ENCODE measurements at regions not wholly inside any gene's neighbourhood (a gene's known extent, or its start where the extent isn't known, plus 50 kb on each side); places are given as distances from the start of the nearest gene placed in this dataset.
A peak's percentile ranks its signal among the peaks of the same experiment; 100 is the strongest.

DNA sequence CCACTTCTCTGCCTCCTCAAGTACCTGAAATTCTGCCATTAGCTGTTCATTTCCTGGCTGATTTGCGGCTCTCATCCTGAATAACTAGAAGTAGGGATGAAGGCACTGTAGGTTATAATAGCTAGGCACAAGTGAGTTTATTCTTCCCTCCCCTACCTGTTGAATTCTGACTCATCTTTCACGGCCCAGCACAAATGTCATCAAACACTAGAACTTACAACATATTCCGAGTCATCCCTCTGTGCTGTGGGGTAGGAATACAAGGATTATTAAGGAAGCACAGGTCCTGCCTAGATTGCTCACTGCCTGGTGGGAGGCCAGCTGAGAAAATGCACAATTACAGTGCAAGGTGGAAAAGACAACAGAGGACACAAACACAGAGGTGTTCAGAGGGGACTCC is 103.7 kb upstream of the ASIC2 start (continued):
- TF ChIP-seq, protein P1, sequence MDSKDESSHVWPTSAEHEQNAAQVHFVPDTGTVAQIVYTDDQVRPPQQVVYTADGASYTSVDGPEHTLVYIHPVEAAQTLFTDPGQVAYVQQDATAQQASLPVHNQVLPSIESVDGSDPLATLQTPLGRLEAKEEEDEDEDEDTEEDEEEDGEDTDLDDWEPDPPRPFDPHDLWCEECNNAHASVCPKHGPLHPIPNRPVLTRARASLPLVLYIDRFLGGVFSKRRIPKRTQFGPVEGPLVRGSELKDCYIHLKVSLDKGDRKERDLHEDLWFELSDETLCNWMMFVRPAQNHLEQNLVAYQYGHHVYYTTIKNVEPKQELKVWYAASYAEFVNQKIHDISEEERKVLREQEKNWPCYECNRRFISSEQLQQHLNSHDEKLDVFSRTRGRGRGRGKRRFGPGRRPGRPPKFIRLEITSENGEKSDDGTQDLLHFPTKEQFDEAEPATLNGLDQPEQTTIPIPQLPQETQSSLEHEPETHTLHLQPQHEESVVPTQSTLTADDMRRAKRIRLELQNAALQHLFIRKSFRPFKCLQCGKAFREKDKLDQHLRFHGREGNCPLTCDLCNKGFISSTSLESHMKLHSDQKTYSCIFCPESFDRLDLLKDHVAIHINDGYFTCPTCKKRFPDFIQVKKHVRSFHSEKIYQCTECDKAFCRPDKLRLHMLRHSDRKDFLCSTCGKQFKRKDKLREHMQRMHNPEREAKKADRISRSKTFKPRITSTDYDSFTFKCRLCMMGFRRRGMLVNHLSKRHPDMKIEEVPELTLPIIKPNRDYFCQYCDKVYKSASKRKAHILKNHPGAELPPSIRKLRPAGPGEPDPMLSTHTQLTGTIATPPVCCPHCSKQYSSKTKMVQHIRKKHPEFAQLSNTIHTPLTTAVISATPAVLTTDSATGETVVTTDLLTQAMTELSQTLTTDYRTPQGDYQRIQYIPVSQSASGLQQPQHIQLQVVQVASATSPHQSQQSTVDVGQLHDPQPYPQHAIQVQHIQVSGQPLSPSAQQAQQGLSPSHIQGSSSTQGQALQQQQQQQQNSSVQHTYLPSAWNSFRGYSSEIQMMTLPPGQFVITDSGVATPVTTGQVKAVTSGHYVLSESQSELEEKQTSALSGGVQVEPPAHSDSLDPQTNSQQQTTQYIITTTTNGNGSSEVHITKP (CRISPR knock-in tag; IDR thresholded peaks at IDR 0.05; ENCODE audit: low read depth): no peak
- TF ChIP-seq ZNF33A (CRISPR knock-in tag; IDR thresholded peaks at IDR 0.05; ENCODE audit: borderline replicate concordance): no peak

DNA sequence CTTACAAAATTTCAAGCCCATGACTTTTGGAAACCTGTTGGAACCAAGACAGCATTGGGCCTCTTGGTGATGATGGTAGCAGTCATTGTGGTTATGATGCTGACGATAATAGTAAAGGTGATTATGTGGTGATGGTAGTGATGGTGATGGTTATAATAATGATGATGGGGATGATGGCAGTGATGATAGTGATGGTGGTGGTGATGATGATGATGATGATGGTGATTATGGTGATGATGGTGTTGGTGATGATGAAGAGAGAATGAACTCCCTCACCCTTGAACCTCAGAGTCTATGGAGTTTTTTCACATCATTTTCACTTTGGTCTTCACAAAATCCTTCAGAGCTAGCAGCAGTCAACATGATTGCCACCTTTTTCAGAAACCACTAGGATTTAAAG is 105.3 kb upstream of the ASIC2 start:
- POLR2A ChIA-PET: no interaction called here
- TF ChIP-seq PLRG1 (conservative IDR thresholded peaks at IDR 0.05): no peak
- TF ChIP-seq ZNF383 (CRISPR knock-in tag; IDR thresholded peaks at IDR 0.05; ENCODE audit: borderline replicate concordance): no peak
- TF ChIP-seq NR1H2 (CRISPR knock-in tag; IDR thresholded peaks at IDR 0.05; ENCODE audit: borderline replicate concordance, low read depth): no peak
- TF ChIP-seq SP4 (CRISPR knock-in tag; IDR thresholded peaks at IDR 0.05): no peak
- TF ChIP-seq THAP11 (CRISPR knock-in tag; IDR thresholded peaks at IDR 0.05): no peak
- TF ChIP-seq, protein P2, sequence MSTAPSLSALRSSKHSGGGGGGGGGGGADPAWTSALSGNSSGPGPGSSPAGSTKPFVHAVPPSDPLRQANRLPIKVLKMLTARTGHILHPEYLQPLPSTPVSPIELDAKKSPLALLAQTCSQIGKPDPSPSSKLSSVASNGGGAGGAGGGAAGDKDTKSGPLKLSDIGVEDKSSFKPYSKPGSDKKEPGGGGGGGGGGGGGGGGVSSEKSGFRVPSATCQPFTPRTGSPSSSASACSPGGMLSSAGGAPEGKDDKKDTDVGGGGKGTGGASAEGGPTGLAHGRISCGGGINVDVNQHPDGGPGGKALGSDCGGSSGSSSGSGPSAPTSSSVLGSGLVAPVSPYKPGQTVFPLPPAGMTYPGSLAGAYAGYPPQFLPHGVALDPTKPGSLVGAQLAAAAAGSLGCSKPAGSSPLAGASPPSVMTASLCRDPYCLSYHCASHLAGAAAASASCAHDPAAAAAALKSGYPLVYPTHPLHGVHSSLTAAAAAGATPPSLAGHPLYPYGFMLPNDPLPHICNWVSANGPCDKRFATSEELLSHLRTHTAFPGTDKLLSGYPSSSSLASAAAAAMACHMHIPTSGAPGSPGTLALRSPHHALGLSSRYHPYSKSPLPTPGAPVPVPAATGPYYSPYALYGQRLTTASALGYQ (CRISPR knock-in tag; IDR thresholded peaks at IDR 0.05): no peak
- peak; percentile 88 for TF ChIP-seq CREB1 (IDR thresholded peaks at IDR 0.05)
- TF ChIP-seq CREB1 (CRISPR knock-in tag; IDR thresholded peaks at IDR 0.05): no peak
- TF ChIP-seq, protein P3, sequence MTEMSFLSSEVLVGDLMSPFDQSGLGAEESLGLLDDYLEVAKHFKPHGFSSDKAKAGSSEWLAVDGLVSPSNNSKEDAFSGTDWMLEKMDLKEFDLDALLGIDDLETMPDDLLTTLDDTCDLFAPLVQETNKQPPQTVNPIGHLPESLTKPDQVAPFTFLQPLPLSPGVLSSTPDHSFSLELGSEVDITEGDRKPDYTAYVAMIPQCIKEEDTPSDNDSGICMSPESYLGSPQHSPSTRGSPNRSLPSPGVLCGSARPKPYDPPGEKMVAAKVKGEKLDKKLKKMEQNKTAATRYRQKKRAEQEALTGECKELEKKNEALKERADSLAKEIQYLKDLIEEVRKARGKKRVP (CRISPR knock-in tag; IDR thresholded peaks at IDR 0.05): no peak

More for the DNA sequence above, 105.3 kb upstream of the ASIC2 start:
- DNase-seq (ENCODE audit: low spot score): no peak
- no peaks in the 10 kb centered on the region for H3K36me3 ChIP-seq (replicated peaks in 1 of 2; ENCODE audit: control insufficient read depth in 1 of 2, insufficient read depth in 2 of 2, low read length in 2 of 2)
- no TSS peak for BruUV-seq (replicated peaks)
- CTCF ChIA-PET (ENCODE audit: low intra/inter-chr PET ratio, low total read pairs): no interaction called here
- no peaks in the 10 kb centered on the region for H3K4me1 ChIP-seq (ENCODE audit: insufficient read depth, low read length)
- ATAC-seq: no peak
- no peaks in the 10 kb centered on the region for H3K79me2 ChIP-seq (ENCODE audit: insufficient read depth, low read length)
- no peak overlapping the region for H3K9ac ChIP-seq (ENCODE audit: insufficient read depth, low read depth, low read length)
- no peaks in the 10 kb centered on the region for H3K27me3 ChIP-seq (ENCODE audit: control insufficient read depth in 1 of 2, insufficient read depth in 2 of 2, low read length in 2 of 2)
- intact Hi-C loops (cut with micrococcal nuclease; ENCODE audit: unreplicated experiment) (no loop called here), in situ Hi-C loops (cut with HindIII; ENCODE audit: extremely low pct_ligation_motif_present, low pct_unique_long_range_greater_than_20kb) (no loop called here)
- no peak for FAIRE-seq
- H3K4me3 ChIP-seq (replicated peaks in 1 of 3; ENCODE audit: insufficient read depth in 1 of 3, low read depth in 2 of 3, low read length in 3 of 3): no peak overlapping the region
- H3K4me2 ChIP-seq (ENCODE audit: low read depth, low read length): no peak overlapping the region
- no peak overlapping the region for H3K27ac ChIP-seq (ENCODE audit: extremely low read length, insufficient read depth, low read length)
- 27% methylated on average over 1 of the region's 1 CpG for WGBS (ENCODE audit: low lambda C conversion rate)
- H3K9me3 ChIP-seq (ENCODE audit: low read length): peaks cover 16% of the 10 kb centered on the region
- no peaks in the 10 kb centered on the region for H4K20me1 ChIP-seq (ENCODE audit: insufficient read depth, low read length)
- H2AFZ ChIP-seq (ENCODE audit: low read length): no peak overlapping the region

Data from HepG2 (cell line).